NCI-H524 (cell line): ENCODE measurements at regions not wholly inside any gene's neighbourhood (a gene's known extent, or its start where the extent isn't known, plus 50 kb on each side); places are given as distances from the start of the nearest gene placed in this dataset.
"Not testable (repeated sequence)": the region's sequence is repeated elsewhere in the genome, so short reads cannot be mapped to it uniquely, and the experiment has no call there.

Source experiments
- DNase-seq, 2 experiments: peaks; one replicate each; lab custom pipeline; 2025; lab: John Stamatoyannopoulos, UW

- no peak for DNase-seq
These were observed 441.3 kb upstream of the ADAMTSL1 start for GRCh38 chr9:18032636-18033035.

DNA sequence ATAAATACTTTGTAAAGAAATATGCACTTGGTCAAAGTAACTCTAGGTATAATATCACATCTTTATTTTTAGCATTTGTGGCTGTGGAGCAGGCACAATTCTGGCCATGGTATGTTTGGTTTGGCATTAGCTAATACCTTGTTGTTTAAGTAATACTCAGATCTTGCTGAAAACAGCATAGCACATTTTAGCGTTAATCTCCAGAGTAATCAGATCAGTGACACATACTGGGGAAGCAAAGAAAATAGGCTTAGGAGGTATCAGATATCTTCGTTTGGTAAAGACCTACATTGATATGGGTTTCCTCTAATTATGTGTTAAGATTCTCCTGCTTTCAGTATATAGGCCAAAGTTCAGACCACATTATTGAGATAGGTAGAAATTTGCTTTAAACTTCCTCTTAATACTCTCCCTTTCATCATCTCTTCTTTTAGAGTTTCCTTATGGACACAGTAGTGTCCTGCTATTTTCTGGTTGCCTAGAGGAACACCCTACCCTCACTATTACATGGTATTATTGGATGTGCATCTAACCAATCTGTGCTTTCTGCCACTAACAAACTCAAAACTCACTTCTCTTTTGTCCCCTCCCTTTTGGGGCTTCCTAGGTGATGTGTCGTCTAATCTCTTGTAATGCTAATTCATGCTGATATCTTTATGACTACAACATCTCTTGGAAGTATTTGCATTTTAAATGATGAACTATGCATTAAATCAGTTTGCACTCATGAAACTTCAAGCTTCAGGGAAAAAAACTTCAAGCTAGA lies 437.3 kb upstream of the ADAMTSL1 start:
- peak in 1 of 2 experiments; percentile 15 for DNase-seq

GRCh38 chr9:18037981-18038380 lies 436.0 kb upstream of the ADAMTSL1 start:
- peak in 1 of 2 experiments; percentile 7 for DNase-seq

DNA sequence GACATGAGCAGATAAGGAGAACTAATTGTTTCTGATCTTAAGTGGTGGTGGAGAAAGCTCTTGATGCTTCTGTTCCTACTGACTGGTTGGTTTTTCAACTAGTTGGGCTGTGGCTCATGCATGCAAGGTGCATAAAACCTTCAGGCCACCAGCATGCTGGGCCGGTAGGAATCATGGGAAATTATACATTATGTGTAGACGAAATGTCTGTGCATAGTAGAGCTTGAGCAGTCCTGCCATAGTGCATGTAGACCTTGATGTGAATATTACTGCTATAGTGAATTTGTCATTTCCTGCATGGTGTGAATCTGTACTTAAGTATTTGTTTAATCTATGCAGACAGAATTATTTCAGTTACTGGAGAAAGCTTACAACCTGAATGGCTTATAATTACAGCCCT lies 433.6 kb upstream of the ADAMTSL1 start:
- DNase-seq: no peak

- DNase-seq: no peak
These were observed 430.0 kb upstream of the ADAMTSL1 start for GRCh38 chr9:18043978-18044377.

DNA sequence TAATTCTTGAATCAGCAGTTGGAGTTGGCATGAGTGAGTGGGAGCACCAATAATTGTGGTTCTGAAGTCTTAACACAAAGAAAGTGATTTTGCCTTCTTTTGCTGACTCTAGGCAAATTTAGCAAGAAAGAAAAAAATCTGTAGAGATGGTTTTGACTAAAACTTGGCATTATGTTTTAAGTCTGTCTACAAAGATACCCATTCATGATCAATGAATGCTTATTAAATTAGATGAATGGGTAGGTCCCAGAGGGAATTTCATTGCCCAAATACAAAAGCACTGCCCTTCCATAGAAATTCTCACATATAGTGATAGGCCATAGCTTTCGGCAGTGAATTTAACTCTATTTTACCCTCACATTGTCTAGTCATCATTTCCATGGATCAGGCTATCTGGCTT lies 428.6 kb upstream of the ADAMTSL1 start:
- DNase-seq: no peak

- DNase-seq: no peak
These were observed 427.9 kb upstream of the ADAMTSL1 start for GRCh38 chr9:18046068-18046467.

GRCh38 chr9:18051638-18052037 lies 422.3 kb upstream of the ADAMTSL1 start:
- no peak for DNase-seq

- no peak for DNase-seq
These were observed 421.9 kb upstream of the ADAMTSL1 start for GRCh38 chr9:18052060-18052459.

DNA sequence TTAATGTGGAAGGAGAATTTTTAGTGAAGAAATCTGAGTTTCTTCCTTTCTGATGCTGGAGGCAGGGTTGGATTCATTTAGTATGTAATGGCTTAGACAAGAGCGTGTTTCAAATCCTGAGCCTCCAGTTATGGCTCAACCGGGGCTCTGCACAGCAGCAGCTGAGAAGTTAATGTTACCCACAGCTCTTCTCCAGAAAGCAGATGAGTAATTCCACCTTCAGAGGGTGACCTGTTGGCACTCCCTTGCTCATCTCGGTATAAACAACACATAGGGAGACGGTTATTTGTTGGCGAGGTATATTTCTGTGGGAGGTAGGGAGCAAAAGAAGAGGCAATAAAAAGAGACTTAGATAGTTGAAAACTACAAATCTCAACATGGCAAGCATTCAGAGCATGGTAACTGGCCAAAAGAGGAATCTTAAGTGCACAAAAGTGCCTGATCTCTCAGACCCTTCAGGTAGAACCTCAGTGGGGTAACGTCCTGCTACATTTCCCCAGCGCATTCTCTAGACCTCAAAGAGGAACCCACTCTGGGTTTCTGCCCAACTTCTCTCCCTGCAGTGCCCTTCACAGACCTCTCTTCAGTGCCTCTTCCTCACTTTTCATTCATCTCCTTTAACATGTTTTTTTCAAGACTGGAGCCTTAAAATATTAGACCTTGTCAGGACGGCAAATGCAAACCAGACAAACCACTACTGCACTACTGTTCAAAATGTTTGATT lies 417.5 kb upstream of the ADAMTSL1 start:
- DNase-seq: no peak

GRCh38 chr9:18056993-18057369 lies 417.0 kb upstream of the ADAMTSL1 start:
- DNase-seq: no peak

DNA sequence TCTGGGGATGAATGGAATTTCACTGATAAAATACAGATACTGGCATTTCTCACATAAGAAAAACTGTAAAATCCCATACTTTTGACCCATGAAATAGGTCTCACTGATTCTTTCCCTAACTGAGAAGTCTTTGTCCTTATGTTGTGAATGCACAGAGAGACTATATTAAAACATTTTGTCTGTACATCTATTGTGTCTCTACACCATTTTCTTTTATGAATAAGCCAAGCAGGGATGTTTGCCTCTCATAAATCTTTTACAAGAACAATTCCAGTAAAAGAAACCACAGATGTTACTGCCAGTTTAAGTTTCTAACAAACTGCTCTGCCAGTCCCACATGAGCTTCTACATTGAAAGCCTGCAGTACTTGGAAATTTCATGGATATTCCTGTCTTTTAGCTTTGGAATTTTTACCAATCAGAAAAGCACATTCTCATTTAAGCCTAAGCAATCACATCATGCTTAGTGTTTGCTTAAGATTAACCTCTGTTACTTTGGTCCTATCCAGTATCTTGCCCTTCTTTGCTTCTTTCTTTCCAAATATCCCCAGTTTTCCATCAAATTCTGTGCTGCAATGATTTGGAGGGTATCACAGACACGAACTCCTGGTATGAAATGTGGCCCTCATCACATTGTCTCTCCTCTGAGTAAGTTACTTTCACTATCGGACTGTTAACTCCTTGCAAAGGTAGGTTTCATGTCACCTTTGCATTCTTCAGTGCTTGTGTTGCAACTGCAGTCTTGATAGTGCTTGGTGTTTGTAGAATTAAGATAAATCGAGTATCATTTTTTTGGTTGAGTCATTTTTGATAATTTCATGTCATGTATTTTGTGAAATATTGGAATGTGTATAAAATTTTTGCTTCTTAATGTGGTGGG lies 415.1 kb upstream of the ADAMTSL1 start:
- peak in 1 of 2 experiments; percentile 22 for DNase-seq

- DNase-seq: no peak
These were observed 414.5 kb upstream of the ADAMTSL1 start for GRCh38 chr9:18059447-18059846.

DNA sequence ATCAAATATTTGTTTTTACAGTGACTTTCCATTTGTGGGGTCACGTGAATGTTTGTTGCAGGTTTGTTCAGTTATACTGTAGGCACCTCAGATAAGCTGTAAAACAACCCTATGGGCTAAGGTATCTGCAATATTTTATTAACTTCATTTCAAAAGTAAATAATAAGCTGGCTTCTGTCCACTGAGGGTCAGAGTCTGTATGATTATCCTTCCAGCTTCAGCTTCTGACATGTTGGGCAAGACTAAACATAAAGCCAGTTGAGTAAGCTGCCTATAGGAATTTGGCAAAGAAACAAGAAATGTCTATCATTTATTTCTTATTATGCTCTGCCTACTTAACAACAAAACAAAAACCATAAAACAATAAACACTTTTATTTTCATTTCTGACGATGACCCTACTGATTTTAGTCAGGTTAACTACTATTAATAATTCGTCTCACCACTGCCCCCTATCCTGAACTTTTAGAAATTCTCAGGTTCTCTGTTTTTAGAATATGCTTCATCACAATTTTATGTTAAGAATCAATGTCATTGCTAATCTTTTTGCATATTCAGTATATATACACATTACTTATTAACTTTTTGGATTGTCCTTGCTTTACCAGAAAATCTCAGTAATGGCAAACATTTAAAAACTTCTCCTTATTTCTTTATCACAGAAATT lies 413.6 kb upstream of the ADAMTSL1 start:
- DNase-seq: peak in 1 of 2 experiments; percentile 20

GRCh38 chr9:18061332-18061731 lies 412.6 kb upstream of the ADAMTSL1 start:
- no peak for DNase-seq

DNA sequence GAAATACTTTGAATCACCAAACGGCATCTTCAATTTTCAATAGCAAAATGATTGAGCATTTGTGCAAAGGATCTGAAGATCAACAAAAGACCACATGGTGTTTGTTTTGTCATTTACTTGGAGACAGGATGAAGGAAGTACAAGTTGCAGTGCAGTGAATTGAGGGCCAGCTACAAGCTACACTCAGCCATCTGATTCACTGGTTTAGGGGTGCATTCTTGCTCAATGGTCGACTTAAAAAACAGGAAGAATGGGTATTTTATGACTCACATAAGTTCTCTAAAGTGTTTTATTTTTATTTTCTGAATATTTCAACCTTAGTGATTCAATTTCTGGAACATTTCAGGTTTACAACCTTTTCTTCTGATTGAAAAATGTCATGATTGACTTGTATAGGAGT lies 412.1 kb upstream of the ADAMTSL1 start:
- DNase-seq: no peak

DNA sequence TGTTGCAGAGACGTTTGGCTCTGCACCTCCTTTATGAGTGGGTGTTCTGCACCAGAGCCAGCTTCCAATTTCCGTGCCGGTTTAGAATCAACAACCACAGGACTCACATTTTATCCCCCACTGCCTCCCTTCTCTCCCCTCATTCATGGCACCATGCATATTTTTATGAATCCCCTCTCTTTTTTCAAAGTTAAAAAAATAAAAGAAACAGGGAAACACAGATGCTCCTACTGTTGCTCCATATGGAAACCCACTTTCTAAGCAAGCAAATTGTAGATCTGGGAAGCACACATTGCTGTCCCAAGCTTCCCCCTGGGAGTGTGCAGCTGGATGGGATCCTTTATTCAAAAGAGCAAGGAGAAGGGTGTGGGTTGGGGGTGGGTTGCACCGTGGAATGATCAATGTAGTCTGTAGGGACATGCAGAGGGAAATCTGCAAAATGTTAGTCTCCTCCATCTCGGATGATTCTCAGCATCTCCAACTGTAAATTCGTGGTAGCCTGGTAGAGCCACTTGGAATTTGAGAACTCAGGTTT lies 410.0 kb upstream of the ADAMTSL1 start:
- DNase-seq: no peak

DNA sequence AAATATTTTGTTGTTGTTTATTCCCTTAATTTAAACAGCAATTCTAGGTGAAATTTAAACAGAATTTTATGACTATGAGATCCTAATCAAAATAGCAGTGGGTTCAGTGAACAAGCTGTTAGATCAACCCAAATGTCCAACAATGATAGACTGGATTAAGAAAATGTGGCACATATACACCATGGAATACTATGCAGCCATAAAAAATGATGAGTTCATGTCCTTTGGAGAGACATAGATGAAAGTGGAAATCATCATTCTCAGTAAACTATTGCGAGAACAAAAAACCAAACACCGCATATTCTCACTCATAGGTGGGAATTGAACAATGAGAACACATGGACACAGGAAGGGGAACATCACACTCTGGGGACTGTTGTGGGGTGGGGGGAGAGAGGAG lies 407.3 kb upstream of the ADAMTSL1 start:
- DNase-seq: not testable (repeated sequence)

- DNase-seq: peak; percentile 35 to 73
These were observed 406.3 kb upstream of the ADAMTSL1 start for GRCh38 chr9:18067548-18068120.

GRCh38 chr9:18068900-18069299 lies 405.1 kb upstream of the ADAMTSL1 start:
- DNase-seq: no peak

DNA sequence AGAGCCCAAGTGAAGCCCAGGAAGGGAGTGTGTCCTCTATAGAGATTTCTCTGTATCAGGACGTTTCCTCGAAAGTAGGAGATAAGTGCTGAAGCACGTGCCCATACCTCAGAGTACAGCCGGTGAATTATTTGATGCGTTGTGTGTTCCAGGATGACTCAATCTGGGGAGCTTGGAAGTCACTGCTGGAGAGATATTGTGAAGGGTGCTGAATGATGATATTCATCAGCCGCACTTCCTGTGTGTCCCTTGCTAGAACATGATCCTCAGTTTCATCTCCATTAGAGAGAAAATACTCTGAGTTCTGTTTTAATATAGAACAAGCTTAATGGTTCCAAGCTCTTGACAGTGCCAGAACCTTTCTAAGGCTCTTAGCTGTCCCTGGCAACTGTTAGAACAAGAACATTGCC lies 402.3 kb upstream of the ADAMTSL1 start:
- DNase-seq: no peak
